ENCODE measurements at regions not wholly inside any gene's neighbourhood (a gene's known extent, or its start where the extent isn't known, plus 50 kb on each side); places are given as distances from the start of the nearest gene placed in this dataset.

DNA sequence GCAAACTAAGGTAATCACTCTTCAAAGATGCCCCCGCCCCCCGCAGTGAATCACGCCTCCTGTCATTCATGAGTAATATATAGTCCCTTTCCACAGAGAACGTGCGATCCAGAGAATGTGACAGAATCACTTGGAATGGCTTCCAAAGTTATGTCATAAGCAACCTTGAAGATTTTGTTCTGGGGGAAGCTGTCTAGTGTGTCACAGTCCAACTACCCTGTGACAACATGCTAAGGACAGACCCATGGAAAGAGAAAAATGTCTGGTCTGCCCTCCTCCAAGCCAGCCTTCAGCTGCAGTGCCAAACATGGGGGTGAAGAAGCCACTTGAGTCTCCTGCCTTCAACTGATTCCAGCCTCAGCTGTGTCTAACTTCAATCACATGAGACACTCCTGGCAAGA lies 259.1 kb downstream of the SS18 start:
- TF ChIP-seq, protein P1, sequence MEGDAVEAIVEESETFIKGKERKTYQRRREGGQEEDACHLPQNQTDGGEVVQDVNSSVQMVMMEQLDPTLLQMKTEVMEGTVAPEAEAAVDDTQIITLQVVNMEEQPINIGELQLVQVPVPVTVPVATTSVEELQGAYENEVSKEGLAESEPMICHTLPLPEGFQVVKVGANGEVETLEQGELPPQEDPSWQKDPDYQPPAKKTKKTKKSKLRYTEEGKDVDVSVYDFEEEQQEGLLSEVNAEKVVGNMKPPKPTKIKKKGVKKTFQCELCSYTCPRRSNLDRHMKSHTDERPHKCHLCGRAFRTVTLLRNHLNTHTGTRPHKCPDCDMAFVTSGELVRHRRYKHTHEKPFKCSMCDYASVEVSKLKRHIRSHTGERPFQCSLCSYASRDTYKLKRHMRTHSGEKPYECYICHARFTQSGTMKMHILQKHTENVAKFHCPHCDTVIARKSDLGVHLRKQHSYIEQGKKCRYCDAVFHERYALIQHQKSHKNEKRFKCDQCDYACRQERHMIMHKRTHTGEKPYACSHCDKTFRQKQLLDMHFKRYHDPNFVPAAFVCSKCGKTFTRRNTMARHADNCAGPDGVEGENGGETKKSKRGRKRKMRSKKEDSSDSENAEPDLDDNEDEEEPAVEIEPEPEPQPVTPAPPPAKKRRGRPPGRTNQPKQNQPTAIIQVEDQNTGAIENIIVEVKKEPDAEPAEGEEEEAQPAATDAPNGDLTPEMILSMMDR (optimal IDR thresholded peaks at IDR 0.05 in 1 of 3, IDR thresholded peaks at IDR 0.05 in 1 of 3, conservative IDR thresholded peaks at IDR 0.05 in 1 of 3; ENCODE audit: extremely low read depth in 1 of 3, insufficient read depth in 2 of 3, low read length in 3 of 3), result no peak
- no peak for TF ChIP-seq EZH2 (IDR thresholded peaks at IDR 0.05; ENCODE audit: low read length)

All from keratinocyte (primary cell).